Cardiac fibroblast (primary cell): ENCODE measurements at regions not wholly inside any gene's neighbourhood (a gene's known extent, or its start where the extent isn't known, plus 50 kb on each side); places are given as distances from the start of the nearest gene placed in this dataset.

Experiments
- DNase-seq, 2 donors: peaks; one replicate each; pipeline versions ENCODE4 v3.0.0 to v3.0.0-alpha.2; 2010; ENCODE audit warnings: low read depth in 2 of 2
- H3K4me3 ChIP-seq, 2 donors: replicated peaks in 1 of 2; 1 replicate in 1 of 2; 2 replicates in 1 of 2; pipeline ENCODE4 v1.5.1; 2011; ENCODE audit warnings: low read depth in 2 of 2, low read length in 2 of 2, mild to moderate bottlenecking in 2 of 2, moderate library complexity in 1 of 2
- TF ChIP-seq, protein P1 (sequence below): IDR thresholded peaks from one replicate; pipeline ENCODE4 v1.5.1; 2011; ENCODE audit warnings: low read depth, mild to moderate bottlenecking, low read length, inconsistent platforms

DNA sequence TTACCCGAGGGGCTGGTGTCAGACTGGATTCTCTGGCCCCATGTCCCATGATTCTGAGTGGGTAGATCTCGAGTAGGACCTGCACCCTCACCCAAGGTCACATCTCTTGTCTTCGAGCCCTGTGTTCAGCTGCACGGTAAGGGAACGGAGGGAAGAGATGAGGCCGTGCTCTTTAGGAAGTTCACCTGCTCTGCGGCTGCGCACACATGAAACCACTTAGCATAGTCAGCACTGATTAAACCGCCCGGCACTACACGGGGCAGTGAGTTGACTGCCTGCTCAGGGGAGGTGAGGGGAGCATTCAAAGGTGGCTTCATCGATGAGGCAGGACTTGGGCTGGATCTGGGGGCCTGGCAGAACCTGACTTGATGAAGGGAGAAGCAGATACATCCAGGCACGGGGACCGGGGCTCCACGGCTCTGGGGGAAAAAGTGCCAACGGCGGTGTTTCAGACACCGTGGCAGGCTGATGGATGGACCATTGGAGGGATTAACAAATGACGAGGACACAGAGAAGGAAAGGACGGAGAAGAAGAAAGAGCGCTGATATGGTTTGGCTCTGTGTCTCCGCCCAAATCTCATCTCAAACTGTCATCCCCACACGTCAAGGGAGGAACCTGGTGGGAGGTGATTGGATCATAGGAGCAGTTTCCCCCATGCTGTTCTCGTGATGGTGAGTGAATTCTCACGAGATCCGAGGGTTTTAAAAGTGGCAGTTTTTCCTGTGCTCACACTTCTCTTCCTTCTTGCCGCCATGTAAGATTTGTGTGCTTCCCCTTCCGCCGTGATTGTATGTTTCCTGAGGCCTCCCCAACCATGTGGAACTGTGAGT lies 248.6 kb downstream of the CYP26B1 start:
- H3K4me3 ChIP-seq = no peak overlapping the region
- no peak for DNase-seq
- TF ChIP-seq, protein P1, sequence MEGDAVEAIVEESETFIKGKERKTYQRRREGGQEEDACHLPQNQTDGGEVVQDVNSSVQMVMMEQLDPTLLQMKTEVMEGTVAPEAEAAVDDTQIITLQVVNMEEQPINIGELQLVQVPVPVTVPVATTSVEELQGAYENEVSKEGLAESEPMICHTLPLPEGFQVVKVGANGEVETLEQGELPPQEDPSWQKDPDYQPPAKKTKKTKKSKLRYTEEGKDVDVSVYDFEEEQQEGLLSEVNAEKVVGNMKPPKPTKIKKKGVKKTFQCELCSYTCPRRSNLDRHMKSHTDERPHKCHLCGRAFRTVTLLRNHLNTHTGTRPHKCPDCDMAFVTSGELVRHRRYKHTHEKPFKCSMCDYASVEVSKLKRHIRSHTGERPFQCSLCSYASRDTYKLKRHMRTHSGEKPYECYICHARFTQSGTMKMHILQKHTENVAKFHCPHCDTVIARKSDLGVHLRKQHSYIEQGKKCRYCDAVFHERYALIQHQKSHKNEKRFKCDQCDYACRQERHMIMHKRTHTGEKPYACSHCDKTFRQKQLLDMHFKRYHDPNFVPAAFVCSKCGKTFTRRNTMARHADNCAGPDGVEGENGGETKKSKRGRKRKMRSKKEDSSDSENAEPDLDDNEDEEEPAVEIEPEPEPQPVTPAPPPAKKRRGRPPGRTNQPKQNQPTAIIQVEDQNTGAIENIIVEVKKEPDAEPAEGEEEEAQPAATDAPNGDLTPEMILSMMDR = no peak

DNA sequence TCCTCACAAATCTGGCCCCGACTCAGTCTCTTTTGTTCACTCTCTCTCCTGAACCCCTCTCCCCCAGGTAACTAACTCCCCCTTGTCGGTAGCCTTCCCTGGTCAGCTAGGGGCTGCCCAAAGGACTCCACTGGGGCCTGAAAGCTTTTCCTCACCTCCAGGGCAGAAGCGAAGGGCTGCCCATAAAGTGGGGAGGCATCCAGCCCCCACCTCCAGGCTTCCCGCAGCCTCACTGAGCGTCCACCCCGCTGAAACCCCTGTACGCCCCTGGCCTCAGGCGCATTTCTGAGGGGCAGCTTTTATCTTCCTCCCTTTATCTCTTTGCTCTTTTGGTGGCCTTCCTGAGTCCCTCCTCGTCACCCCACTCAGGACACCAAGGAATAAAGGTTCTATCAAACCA lies 249.3 kb downstream of the CYP26B1 start:
- TF ChIP-seq, protein P1 = no peak
- DNase-seq = no peak

DNA sequence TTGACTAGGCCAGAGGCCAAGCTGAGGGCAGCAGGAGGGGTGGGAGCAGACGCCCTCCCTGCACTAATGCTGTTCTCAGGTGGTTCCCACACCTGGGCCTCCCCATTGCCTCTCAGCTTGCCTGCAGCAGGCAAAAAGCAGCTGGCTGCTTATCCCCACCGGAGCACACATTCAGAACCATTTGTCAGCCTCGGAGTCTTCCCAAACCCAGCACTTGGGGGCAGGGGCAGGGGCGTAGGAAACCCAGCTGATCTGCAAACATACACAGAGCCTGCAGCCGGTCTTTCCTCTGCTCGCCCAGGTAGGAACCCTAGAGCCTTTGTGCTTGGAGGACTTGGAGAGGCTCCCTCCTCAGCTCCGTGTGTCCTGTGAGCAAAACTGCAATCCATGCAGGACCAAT lies 249.8 kb downstream of the CYP26B1 start:
- no peak overlapping the region for H3K4me3 ChIP-seq
- no peak for DNase-seq
- TF ChIP-seq, protein P1 = no peak

More for the DNA sequence above, 249.3 kb downstream of the CYP26B1 start:
- no peak overlapping the region for H3K4me3 ChIP-seq

DNA sequence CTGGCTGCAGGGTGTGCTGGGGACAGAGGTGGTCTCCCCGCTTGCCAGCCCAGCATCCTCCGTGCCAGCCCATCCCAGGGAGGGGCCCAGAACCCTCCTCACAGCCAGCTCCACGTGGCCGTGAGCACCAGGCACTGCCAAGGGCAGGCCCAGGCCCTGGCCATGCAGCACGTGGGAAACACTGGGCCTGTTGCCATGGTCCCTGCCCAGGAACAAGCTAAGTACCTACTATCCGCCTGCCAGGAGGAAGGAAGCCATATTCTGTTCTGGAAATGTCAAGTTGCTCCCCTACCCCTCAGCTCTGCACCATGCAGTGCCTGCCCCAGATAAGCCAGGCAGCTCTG lies 250.6 kb downstream of the CYP26B1 start:
- TF ChIP-seq, protein P1 = no peak
- no peak overlapping the region for H3K4me3 ChIP-seq
- no peak for DNase-seq

DNA sequence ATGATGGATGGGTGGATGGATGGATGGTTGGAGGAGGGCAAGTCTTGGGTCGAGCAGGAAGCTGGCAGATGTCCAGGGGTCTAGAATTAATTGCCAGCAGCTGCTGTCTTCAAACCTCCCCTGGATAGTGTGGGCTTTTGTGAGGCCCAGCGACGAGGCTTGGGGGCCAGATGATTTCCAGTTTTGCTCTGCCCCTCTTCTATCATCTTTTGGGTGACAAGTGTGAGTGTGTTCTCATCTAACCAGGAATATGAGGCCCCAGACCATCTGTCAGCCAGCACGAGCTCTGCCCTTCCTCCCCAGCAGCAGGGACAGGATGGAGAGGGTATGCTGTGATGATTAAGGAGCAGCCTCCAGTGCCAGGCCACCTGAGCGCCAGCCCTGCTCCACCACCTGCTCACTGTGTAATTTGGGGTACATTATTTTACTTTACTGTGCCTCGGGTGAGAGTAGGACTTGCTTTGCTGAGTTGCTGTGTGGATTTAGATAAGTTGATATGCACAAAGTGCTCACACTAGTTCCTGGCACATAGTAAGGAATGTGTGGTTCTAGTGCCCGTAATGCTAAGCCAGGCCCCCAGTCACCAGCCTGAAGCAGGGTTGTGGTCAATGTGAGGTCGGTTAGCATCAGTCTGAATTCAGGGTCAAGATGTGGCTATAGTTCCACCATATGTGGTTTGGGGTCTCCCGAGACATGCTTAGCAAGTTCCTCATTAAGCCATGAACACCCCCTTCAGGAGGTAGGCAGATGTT lies 251.1 kb downstream of the CYP26B1 start:
- TF ChIP-seq, protein P1 = no peak
- DNase-seq = no peak
- no peak overlapping the region for H3K4me3 ChIP-seq

DNA sequence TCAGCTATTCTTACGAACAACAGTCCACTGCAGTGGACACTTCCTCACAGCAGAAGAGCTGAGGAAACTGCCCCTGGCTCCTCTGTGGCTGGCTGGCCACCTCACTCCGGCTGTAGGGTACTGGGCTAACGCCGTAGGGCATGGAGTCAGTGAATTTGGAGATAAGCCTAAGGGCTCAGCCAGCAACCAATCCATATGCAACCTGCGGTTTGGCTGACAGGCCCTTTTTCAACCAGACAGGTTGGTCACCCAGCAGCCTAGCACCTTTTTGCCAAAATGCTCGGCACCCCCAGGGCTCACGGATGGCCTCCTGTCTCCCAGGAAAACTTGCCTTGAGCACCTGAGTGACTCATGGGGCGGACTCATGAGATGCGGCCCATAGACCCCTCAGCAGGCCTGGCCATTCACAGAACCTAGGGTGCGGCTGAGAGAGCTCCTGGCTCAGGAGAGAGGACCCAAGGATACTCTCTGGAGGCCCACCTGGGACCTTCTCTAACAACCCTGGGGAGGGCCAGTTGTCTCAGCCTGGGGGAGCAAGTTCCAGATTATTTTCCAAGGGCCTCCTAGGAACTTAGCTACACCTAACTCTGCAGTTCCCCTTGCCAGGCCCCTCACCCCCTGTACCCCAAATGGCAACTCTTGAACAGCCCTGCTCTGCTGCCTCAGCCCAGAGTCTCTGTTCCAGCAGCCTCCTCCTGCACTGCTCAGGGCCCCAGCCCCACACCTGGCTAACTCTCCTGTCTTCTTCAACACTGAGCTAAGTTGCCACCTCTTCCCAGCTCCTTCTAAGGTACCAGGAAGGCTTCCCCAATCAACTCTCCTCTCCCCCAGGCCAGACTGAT lies 252.1 kb downstream of the CYP26B1 start:
- H3K4me3 ChIP-seq = no peak overlapping the region
- TF ChIP-seq, protein P1 = no peak
- no peak for DNase-seq
